ENCODE measurements at regions not wholly inside any gene's neighbourhood (a gene's known extent, or its start where the extent isn't known, plus 50 kb on each side); places are given as distances from the start of the nearest gene placed in this dataset.

- Histone ChIP-seq H3K4me2 (ENCODE audit: low read depth, low read length) (no peak overlapping the region), H3K27ac (ENCODE audit: extremely low read length, insufficient read depth, low read length) (no peak overlapping the region), H3K27me3 (ENCODE audit: control insufficient read depth in 1 of 2, insufficient read depth in 2 of 2, low read length in 2 of 2) (peaks cover 10 to 54% of the 10 kb centered on the region in 2 experiments; a peak in 4 of 5 replicates), H3K9me3 (ENCODE audit: low read length) (no peaks in the 10 kb centered on the region), H3K4me1 (ENCODE audit: insufficient read depth, low read length) (no peaks in the 10 kb centered on the region), H3K79me2 (ENCODE audit: insufficient read depth, low read length) (no peaks in the 10 kb centered on the region), H4K20me1 (ENCODE audit: insufficient read depth, low read length) (no peaks in the 10 kb centered on the region), H3K36me3 (replicated peaks in 1 of 2; ENCODE audit: control insufficient read depth in 1 of 2, insufficient read depth in 2 of 2, low read length in 2 of 2) (no peaks in the 10 kb centered on the region), H2AFZ (ENCODE audit: low read length) (no peak overlapping the region), H3K4me3 (replicated peaks in 1 of 3; ENCODE audit: insufficient read depth in 1 of 3, low read depth in 2 of 3, low read length in 3 of 3) (no peak overlapping the region), H3K9ac (ENCODE audit: insufficient read depth, low read depth, low read length) (no peak overlapping the region)
- CTCF ChIA-PET (ENCODE audit: low intra/inter-chr PET ratio, low total read pairs) = no interaction called here
- FAIRE-seq = no peak
- in situ Hi-C loops (cut with HindIII; ENCODE audit: extremely low pct_ligation_motif_present, low pct_unique_long_range_greater_than_20kb) = no loop called here
- 40% methylated on average over 12 of the region's 12 CpGs for WGBS (ENCODE audit: low lambda C conversion rate)
- no peak for ATAC-seq
- intact Hi-C loops (cut with micrococcal nuclease; ENCODE audit: unreplicated experiment) = no loop called here
- peak; percentile 80 for TF ChIP-seq HNRNPK (IDR thresholded peaks at IDR 0.05; ENCODE audit: low read depth, low read length, poor library complexity, severe bottlenecking)
- no peak for TF ChIP-seq SRSF4 (IDR thresholded peaks at IDR 0.05; ENCODE audit: low read depth, low read length, poor library complexity, severe bottlenecking)
- TF ChIP-seq RAD21 (CRISPR knock-in tag; IDR thresholded peaks at IDR 0.05) = no peak
- TF ChIP-seq LRRFIP1 (CRISPR knock-in tag; conservative IDR thresholded peaks at IDR 0.05) = no peak
- TF ChIP-seq PCBP1 (IDR thresholded peaks at IDR 0.05; ENCODE audit: borderline replicate concordance, low read depth, low read length) = peak; percentile 92
- no peak for DNase-seq (ENCODE audit: low spot score)
- POLR2A ChIA-PET = no interaction called here
- no TSS peak for BruUV-seq (replicated peaks)
These were observed 113.2 kb upstream of the SDK2 start for GRCh38 chr17:73757420-73757819.

GRCh38 chr17:73758245-73758644 is 114.0 kb upstream of the SDK2 start:
- Histone ChIP-seq H3K36me3 (replicated peaks in 1 of 2; ENCODE audit: control insufficient read depth in 1 of 2, insufficient read depth in 2 of 2, low read length in 2 of 2) (no peaks in the 10 kb centered on the region), H3K4me2 (ENCODE audit: low read depth, low read length) (no peak overlapping the region), H3K27me3 (ENCODE audit: control insufficient read depth in 1 of 2, insufficient read depth in 2 of 2, low read length in 2 of 2) (peaks cover 8 to 58% of the 10 kb centered on the region in 2 experiments; a peak in 4 of 5 replicates), H2AFZ (ENCODE audit: low read length) (no peak overlapping the region), H3K4me3 (replicated peaks in 1 of 3; ENCODE audit: insufficient read depth in 1 of 3, low read depth in 2 of 3, low read length in 3 of 3) (no peak overlapping the region), H3K4me1 (ENCODE audit: insufficient read depth, low read length) (no peaks in the 10 kb centered on the region), H3K9ac (ENCODE audit: insufficient read depth, low read depth, low read length) (no peak overlapping the region), H3K79me2 (ENCODE audit: insufficient read depth, low read length) (no peaks in the 10 kb centered on the region), H3K9me3 (ENCODE audit: low read length) (no peaks in the 10 kb centered on the region), H3K27ac (ENCODE audit: extremely low read length, insufficient read depth, low read length) (no peak overlapping the region), H4K20me1 (ENCODE audit: insufficient read depth, low read length) (no peaks in the 10 kb centered on the region)
- FAIRE-seq (no peak), ATAC-seq (no peak), DNase-seq (ENCODE audit: low spot score) (no peak)
- POLR2A ChIA-PET = no interaction called here
- CTCF ChIA-PET (ENCODE audit: low intra/inter-chr PET ratio, low total read pairs) = no interaction called here
- intact Hi-C loops (cut with micrococcal nuclease; ENCODE audit: unreplicated experiment) (no loop called here), in situ Hi-C loops (cut with HindIII; ENCODE audit: extremely low pct_ligation_motif_present, low pct_unique_long_range_greater_than_20kb) (no loop called here)
- no TSS peak for BruUV-seq (replicated peaks)
- 29% methylated on average over 7 of the region's 7 CpGs for WGBS (ENCODE audit: low lambda C conversion rate)
- no peak for TF ChIP-seq ZNF333 (CRISPR knock-in tag; IDR thresholded peaks at IDR 0.05; ENCODE audit: borderline replicate concordance)
- no peak for TF ChIP-seq ZBTB4 (CRISPR knock-in tag; IDR thresholded peaks at IDR 0.05; ENCODE audit: borderline replicate concordance)
- no peak for TF ChIP-seq DMTF1 (CRISPR knock-in tag; IDR thresholded peaks at IDR 0.05)

Data from HepG2 (cell line).